ENCODE measurements at regions not wholly inside any gene's neighbourhood (a gene's known extent, or its start where the extent isn't known, plus 50 kb on each side); places are given as distances from the start of the nearest gene placed in this dataset.

DNA sequence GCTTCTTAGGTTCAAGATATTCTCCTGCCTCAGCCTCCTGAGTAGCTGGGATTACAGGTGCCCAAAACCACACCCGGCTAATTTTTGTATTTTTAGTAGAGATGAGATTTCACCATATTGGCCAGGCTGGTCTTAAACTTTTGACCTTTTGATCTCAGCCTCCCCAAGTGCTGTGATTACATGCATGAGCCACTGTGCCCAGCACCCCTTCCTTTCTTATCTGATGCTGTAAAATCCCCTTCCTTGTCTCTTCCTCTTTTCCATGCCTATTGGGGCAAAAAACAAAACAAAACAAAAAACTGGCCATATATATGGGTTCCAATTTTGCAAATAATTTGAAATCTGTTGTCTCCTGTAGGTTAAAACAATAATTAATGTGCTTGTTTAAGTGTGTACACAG lies 74.0 kb upstream of the RPS4Y2 start:
- no peak for DNase-seq (ENCODE audit: low read depth in 2 of 2)
- TF ChIP-seq, protein P1, sequence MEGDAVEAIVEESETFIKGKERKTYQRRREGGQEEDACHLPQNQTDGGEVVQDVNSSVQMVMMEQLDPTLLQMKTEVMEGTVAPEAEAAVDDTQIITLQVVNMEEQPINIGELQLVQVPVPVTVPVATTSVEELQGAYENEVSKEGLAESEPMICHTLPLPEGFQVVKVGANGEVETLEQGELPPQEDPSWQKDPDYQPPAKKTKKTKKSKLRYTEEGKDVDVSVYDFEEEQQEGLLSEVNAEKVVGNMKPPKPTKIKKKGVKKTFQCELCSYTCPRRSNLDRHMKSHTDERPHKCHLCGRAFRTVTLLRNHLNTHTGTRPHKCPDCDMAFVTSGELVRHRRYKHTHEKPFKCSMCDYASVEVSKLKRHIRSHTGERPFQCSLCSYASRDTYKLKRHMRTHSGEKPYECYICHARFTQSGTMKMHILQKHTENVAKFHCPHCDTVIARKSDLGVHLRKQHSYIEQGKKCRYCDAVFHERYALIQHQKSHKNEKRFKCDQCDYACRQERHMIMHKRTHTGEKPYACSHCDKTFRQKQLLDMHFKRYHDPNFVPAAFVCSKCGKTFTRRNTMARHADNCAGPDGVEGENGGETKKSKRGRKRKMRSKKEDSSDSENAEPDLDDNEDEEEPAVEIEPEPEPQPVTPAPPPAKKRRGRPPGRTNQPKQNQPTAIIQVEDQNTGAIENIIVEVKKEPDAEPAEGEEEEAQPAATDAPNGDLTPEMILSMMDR (IDR thresholded peaks at IDR 0.05; ENCODE audit: low read depth, low read length): no peak
- H3K4me3 ChIP-seq (replicated peaks in 1 of 2; ENCODE audit: low read depth in 2 of 2, low read length in 2 of 2): no peak overlapping the region

- TF ChIP-seq, protein P1 (IDR thresholded peaks at IDR 0.05; ENCODE audit: low read depth, low read length): no peak
These were observed 72.5 kb upstream of the RPS4Y2 start for GRCh38 chrY:20683371-20683770.

DNA sequence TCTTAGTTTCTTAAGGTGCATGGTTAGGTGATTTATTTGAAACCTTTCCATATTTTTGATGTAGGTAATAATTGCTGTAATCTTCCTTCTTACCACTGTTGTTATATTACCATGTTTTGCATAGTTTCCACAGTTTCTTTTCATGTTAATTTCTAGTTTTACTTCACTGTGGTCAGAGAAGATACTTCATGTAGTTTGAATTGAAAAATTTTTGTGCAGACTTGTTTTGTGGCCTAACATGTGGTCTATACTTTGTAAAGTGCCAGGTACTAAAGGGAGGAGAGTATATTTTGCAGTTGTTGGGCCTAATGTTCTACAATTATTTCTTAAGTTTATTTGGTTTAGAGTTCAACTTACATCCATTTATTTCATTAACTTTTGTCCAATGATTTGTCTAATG lies 69.2 kb upstream of the RPS4Y2 start:
- TF ChIP-seq, protein P1 (IDR thresholded peaks at IDR 0.05; ENCODE audit: low read depth, low read length): no peak
- no peak overlapping the region for H3K4me3 ChIP-seq (replicated peaks in 1 of 2; ENCODE audit: low read depth in 2 of 2, low read length in 2 of 2)
- DNase-seq (ENCODE audit: low read depth in 2 of 2): no peak

More at GRCh38 chrY:20683371-20683770, 72.5 kb upstream of the RPS4Y2 start:
- no peak for DNase-seq (ENCODE audit: low read depth in 2 of 2)
- no peak overlapping the region for H3K4me3 ChIP-seq (replicated peaks in 1 of 2; ENCODE audit: low read depth in 2 of 2, low read length in 2 of 2)
